PC-3 (cell line): ENCODE measurements at regions not wholly inside any gene's neighbourhood (a gene's known extent, or its start where the extent isn't known, plus 50 kb on each side); places are given as distances from the start of the nearest gene placed in this dataset.
A peak's percentile ranks its signal among the peaks of the same experiment; 100 is the strongest.

Source experiments
- ATAC-seq: fragments of 200-7000 bp; cut with Tn5 transposase; 2 replicates; pipeline ENCODE4 v1.9.1; 2020; ENCODE audit warnings: mild to moderate bottlenecking, moderate library complexity
- BruUV-seq: library from RNA; stranded (reverse); fragments of 400-500 nt; replicated peaks from 2 replicates; lab custom pipeline; 2021; lab: Mats Ljungman, UMichigan
- CTCF ChIA-PET: fragments of 300-600 bp; sonication (Branson Sonifier 250); formaldehyde crosslinking; loops from one replicate; lab custom pipeline; 2022; ENCODE audit warnings: antibody characterized with exemption; lab: Charles Lee
- POLR2A ChIA-PET: fragments of 300-600 bp; sonication (Branson Sonifier 250); formaldehyde crosslinking; loops from one replicate; lab custom pipeline; 2022; ENCODE audit warnings: antibody characterized with exemption; ENCODE audit not compliant: unreplicated experiment; lab: Charles Lee
- DNase-seq: peaks from one replicate; pipeline ENCODE4 v3.0.0-alpha.2; 2015
- H2AFZ ChIP-seq: fragments of 300-600 bp; sonication (generic); 2 replicates; pipeline ENCODE4 v1.6.0; 2016; ENCODE audit warnings: antibody characterized with exemption, low read length
- H3F3A ChIP-seq: fragments of 300-600 bp; sonication (generic); one replicate; pipeline ENCODE4 v1.6.0; 2017; ENCODE audit warnings: antibody characterized with exemption, low read length, control low read depth, mild to moderate bottlenecking; ENCODE audit not compliant: unreplicated experiment
- H3K27ac ChIP-seq: fragments of 300-600 bp; sonication (generic); 2 replicates; pipeline ENCODE4 v1.5.1; 2016; ENCODE audit warnings: mild to moderate bottlenecking, low read length
- H3K27me3 ChIP-seq: fragments of 300-600 bp; sonication (generic); 2 replicates; pipeline ENCODE4 v1.6.1; 2016; ENCODE audit warnings: low read length, mixed read lengths
- H3K36me3 ChIP-seq: fragments of 300-600 bp; sonication (generic); 2 replicates; pipeline ENCODE4 v1.6.1; 2016; ENCODE audit warnings: low read depth, mixed run types, low read length, mixed read lengths
- H3K4me1 ChIP-seq: fragments of 300-600 bp; sonication (generic); 2 replicates; pipeline ENCODE4 v1.5.1; 2016; ENCODE audit warnings: low read length; ENCODE audit not compliant: insufficient read depth
- H3K4me2 ChIP-seq: fragments of 300-600 bp; sonication (generic); 2 replicates; pipeline ENCODE4 v1.6.0; 2016; ENCODE audit warnings: low read length
- H3K4me3 ChIP-seq: fragments of 300-600 bp; sonication (generic); 2 replicates; pipeline ENCODE4 v1.5.1; 2016; ENCODE audit warnings: mild to moderate bottlenecking, low read length, mixed read lengths
- H3K79me2 ChIP-seq: fragments of 300-600 bp; sonication (generic); 2 replicates; pipeline ENCODE4 v1.6.1; 2017; ENCODE audit warnings: low read length, mixed read lengths
- H3K9ac ChIP-seq: fragments of 300-600 bp; sonication (generic); 2 replicates; pipeline ENCODE4 v1.6.0; 2016; ENCODE audit warnings: mild to moderate bottlenecking, low read length
- H3K9me2 ChIP-seq: fragments of 300-600 bp; sonication (generic); replicated peaks from 2 replicates; pipeline ENCODE4 v1.6.1; 2016; ENCODE audit warnings: mixed run types, low read length, mixed read lengths
- H3K9me3 ChIP-seq: fragments of 300-600 bp; sonication (generic); 2 replicates; pipeline ENCODE4 v1.6.1; 2016; ENCODE audit warnings: low read length, mixed read lengths
- H4K20me1 ChIP-seq: fragments of 300-600 bp; sonication (generic); 2 replicates; pipeline ENCODE4 v1.6.1; 2016; ENCODE audit warnings: low read length, mixed read lengths
- EZH2 ChIP-seq: fragments of 300-600 bp; sonication (generic); IDR thresholded peaks from one replicate; pipeline ENCODE4 v1.6.1; 2017; ENCODE audit warnings: antibody characterized with exemption, mild to moderate bottlenecking, low read length; ENCODE audit not compliant: unreplicated experiment
- EZH2phosphoT487 ChIP-seq: fragments of 300-600 bp; sonication (generic); IDR thresholded peaks from 2 replicates; pipeline ENCODE4 v1.6.1; 2018; ENCODE audit warnings: mild to moderate bottlenecking, antibody characterized with exemption, low read length, borderline replicate concordance
- intact Hi-C: fragments of 100-400 bp; cut with micrococcal nuclease; formaldehyde crosslinking; loops from 2 replicates; pipeline ENCODE4 v1.9.0; 2023
- TF ChIP-seq, protein P1 (sequence below): fragments of 300-600 bp; sonication (generic); conservative IDR thresholded peaks from 2 replicates; pipeline ENCODE4 v1.5.1; 2017; ENCODE audit warnings: antibody characterized with exemption, low read depth, mild to moderate bottlenecking, low read length

- TF ChIP-seq, protein P1, sequence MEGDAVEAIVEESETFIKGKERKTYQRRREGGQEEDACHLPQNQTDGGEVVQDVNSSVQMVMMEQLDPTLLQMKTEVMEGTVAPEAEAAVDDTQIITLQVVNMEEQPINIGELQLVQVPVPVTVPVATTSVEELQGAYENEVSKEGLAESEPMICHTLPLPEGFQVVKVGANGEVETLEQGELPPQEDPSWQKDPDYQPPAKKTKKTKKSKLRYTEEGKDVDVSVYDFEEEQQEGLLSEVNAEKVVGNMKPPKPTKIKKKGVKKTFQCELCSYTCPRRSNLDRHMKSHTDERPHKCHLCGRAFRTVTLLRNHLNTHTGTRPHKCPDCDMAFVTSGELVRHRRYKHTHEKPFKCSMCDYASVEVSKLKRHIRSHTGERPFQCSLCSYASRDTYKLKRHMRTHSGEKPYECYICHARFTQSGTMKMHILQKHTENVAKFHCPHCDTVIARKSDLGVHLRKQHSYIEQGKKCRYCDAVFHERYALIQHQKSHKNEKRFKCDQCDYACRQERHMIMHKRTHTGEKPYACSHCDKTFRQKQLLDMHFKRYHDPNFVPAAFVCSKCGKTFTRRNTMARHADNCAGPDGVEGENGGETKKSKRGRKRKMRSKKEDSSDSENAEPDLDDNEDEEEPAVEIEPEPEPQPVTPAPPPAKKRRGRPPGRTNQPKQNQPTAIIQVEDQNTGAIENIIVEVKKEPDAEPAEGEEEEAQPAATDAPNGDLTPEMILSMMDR: no peak
- TF ChIP-seq EZH2phosphoT487 (no peak), EZH2 (no peak)
- no peak overlapping the region for H3K27ac ChIP-seq
- no peaks in the 10 kb centered on the region for H3K9me3 ChIP-seq
- CTCF ChIA-PET: no interaction called here
- DNase-seq (no peak), ATAC-seq (no peak)
- no peak overlapping the region for H3K4me2 ChIP-seq
- no peaks in the 10 kb centered on the region; the same call in 1 of the 2 replicates for H3K4me1 ChIP-seq
- no peak overlapping the region for H3K9ac ChIP-seq
- no peaks in the 10 kb centered on the region for H3K9me2 ChIP-seq
- intact Hi-C loops: no loop called here
- no peak overlapping the region for H3K4me3 ChIP-seq
- POLR2A ChIA-PET: no interaction called here
- H3K36me3 ChIP-seq: no peaks in the 10 kb centered on the region
- BruUV-seq: no TSS peak
- no peaks in the 10 kb centered on the region for H4K20me1 ChIP-seq
- no peaks in the 10 kb centered on the region for H3K79me2 ChIP-seq
- H2AFZ ChIP-seq: no peak overlapping the region
- no peaks in the 10 kb centered on the region for H3K27me3 ChIP-seq
- H3F3A ChIP-seq: no peaks in the 10 kb centered on the region
Measured at GRCh38 chr7:80287400-80288174, 153.0 kb downstream of the GNAI1 start.

GRCh38 chr7:80286611-80287010 lies 152.0 kb downstream of the GNAI1 start:
- Histone ChIP-seq H3K79me2 (no peaks in the 10 kb centered on the region), H3K36me3 (no peaks in the 10 kb centered on the region), H3K4me2 (no peak overlapping the region), H3K27me3 (no peaks in the 10 kb centered on the region), H3K4me1 (no peaks in the 10 kb centered on the region; the same call in 1 of the 2 replicates), H3K9ac (no peak overlapping the region), H2AFZ (no peak overlapping the region), H4K20me1 (no peaks in the 10 kb centered on the region), H3K9me2 (no peaks in the 10 kb centered on the region), H3K9me3 (no peaks in the 10 kb centered on the region), H3K27ac (no peak overlapping the region), H3F3A (no peaks in the 10 kb centered on the region), H3K4me3 (no peak overlapping the region)
- ATAC-seq (no peak), DNase-seq (no peak)
- no TSS peak for BruUV-seq
- POLR2A ChIA-PET: no interaction called here
- TF ChIP-seq, protein P1: no peak
- TF ChIP-seq EZH2 (no peak), EZH2phosphoT487 (no peak)
- CTCF ChIA-PET: no interaction called here
- intact Hi-C loops: no loop called here

GRCh38 chr7:80284855-80285254 lies 150.2 kb downstream of the GNAI1 start:
- Histone ChIP-seq H3K36me3 (no peaks in the 10 kb centered on the region), H3K27me3 (no peaks in the 10 kb centered on the region), H4K20me1 (no peaks in the 10 kb centered on the region), H2AFZ (no peak overlapping the region), H3K27ac (no peak overlapping the region), H3K9ac (no peak overlapping the region), H3K4me1 (no peaks in the 10 kb centered on the region; the same call in 1 of the 2 replicates), H3K4me3 (no peak overlapping the region), H3F3A (no peaks in the 10 kb centered on the region), H3K9me2 (no peaks in the 10 kb centered on the region), H3K4me2 (no peak overlapping the region), H3K79me2 (no peaks in the 10 kb centered on the region), H3K9me3 (no peaks in the 10 kb centered on the region)
- ATAC-seq (no peak; the same call in 1 of the 2 replicates), DNase-seq (peak; percentile 29)
- intact Hi-C loops: no loop called here
- no TSS peak for BruUV-seq
- ChIA-PET POLR2A (no interaction called here), CTCF (interaction anchor here (0.6 kb wide), 1 partner anchor 62 kb away, joined by 4 read pairs; no protein-coding TSS in a partner anchor)
- TF ChIP-seq EZH2phosphoT487 (no peak), EZH2 (no peak)
- TF ChIP-seq, protein P1: no peak
